Liver (tissue), 7 donors: ENCODE measurements at regions not wholly inside any gene's neighbourhood (a gene's known extent, or its start where the extent isn't known, plus 50 kb on each side); places are given as distances from the start of the nearest gene placed in this dataset.

Experiments
- DNase-seq: peaks from one replicate; pipeline ENCODE4 v3.0.0-alpha.2; 2017; ENCODE audit warnings: low spot score
- H3K27ac ChIP-seq, 2 donors: one replicate each; pipeline ENCODE4 v1.7.0; 2013; ENCODE audit warnings: inconsistent platforms in 2 of 2, low read length in 2 of 2, control low read depth in 1 of 2, low read depth in 1 of 2, mild to moderate bottlenecking in 1 of 2
- H3K27me3 ChIP-seq, 4 donors: one replicate each; pipeline versions ENCODE4 v1.6.1 to v1.7.0; 2013; ENCODE audit warnings: low read length in 3 of 4, inconsistent platforms in 1 of 4, mild to moderate bottlenecking in 1 of 4, moderate library complexity in 1 of 4; ENCODE audit not compliant: control insufficient read depth in 4 of 4, insufficient read depth in 4 of 4
- H3K36me3 ChIP-seq, 4 donors: one replicate each; pipeline versions ENCODE4 v1.6.1 to v1.7.0; 2013; ENCODE audit warnings: low read length in 3 of 4, mild to moderate bottlenecking in 3 of 4, low read depth in 1 of 4, moderate library complexity in 1 of 4; ENCODE audit not compliant: control insufficient read depth in 4 of 4, insufficient read depth in 3 of 4
- H3K4me1 ChIP-seq, 4 donors: one replicate each; pipeline versions ENCODE4 v1.6.1 to v1.7.0; 2013; ENCODE audit warnings: low read length in 3 of 4, mild to moderate bottlenecking in 3 of 4, moderate library complexity in 1 of 4; ENCODE audit not compliant: control insufficient read depth in 4 of 4, insufficient read depth in 4 of 4
- H3K4me3 ChIP-seq, 3 donors: one replicate each; pipeline versions ENCODE4 v1.6.1 to v1.7.0; 2013; ENCODE audit warnings: low read length in 3 of 3, control low read depth in 1 of 3, low read depth in 1 of 3, mild to moderate bottlenecking in 1 of 3
- H3K9ac ChIP-seq, 2 donors: one replicate each; pipeline ENCODE4 v1.7.0; 2013; ENCODE audit warnings: low read length in 2 of 2, mild to moderate bottlenecking in 2 of 2, moderate library complexity in 2 of 2, control low read depth in 1 of 2, low read depth in 1 of 2
- H3K9me3 ChIP-seq, 4 donors: one replicate each; pipeline versions ENCODE4 v1.6.1 to v1.7.0; 2013; ENCODE audit warnings: low read length in 3 of 4; ENCODE audit not compliant: control insufficient read depth in 4 of 4
- ATF3 ChIP-seq: IDR thresholded peaks from 2 replicates; pipeline ENCODE4 v1.6.1; 2016; ENCODE audit warnings: antibody characterized with exemption
- EGR1 ChIP-seq, 2 donors: IDR thresholded peaks; 2 replicates each; pipeline ENCODE4 v1.6.1; 2016 to 2018; ENCODE audit warnings: antibody characterized with exemption in 2 of 2, low read depth in 2 of 2
- FOXA1 ChIP-seq: IDR thresholded peaks from 2 replicates; pipeline ENCODE4 v1.6.1; 2016; ENCODE audit warnings: antibody characterized with exemption
- FOXA2 ChIP-seq: IDR thresholded peaks from 2 replicates; pipeline ENCODE4 v1.6.1; 2016; ENCODE audit warnings: antibody characterized with exemption
- GABPA ChIP-seq, 2 donors: IDR thresholded peaks in 1 of 2; conservative IDR thresholded peaks in 1 of 2; 2 replicates each; pipeline ENCODE4 v1.6.1; 2016; ENCODE audit warnings: antibody characterized with exemption in 2 of 2, mild to moderate bottlenecking in 1 of 2, moderate library complexity in 1 of 2
- HNF4G ChIP-seq: IDR thresholded peaks from 2 replicates; pipeline ENCODE4 v1.6.1; 2016; ENCODE audit warnings: antibody characterized with exemption
- REST ChIP-seq: IDR thresholded peaks from 2 replicates; pipeline ENCODE4 v1.6.1; 2016; ENCODE audit warnings: antibody characterized with exemption, mild to moderate bottlenecking
- TAF1 ChIP-seq: conservative IDR thresholded peaks from 2 replicates; pipeline ENCODE4 v1.6.1; 2016; ENCODE audit warnings: antibody characterized with exemption, mild to moderate bottlenecking
- YY1 ChIP-seq: IDR thresholded peaks from 2 replicates; pipeline ENCODE4 v1.6.1; 2016; ENCODE audit warnings: antibody characterized with exemption, mild to moderate bottlenecking
- WGBS: extraction: QIAGEN DNeasy Blood & Tissue Kit; methylation state at CpG from one replicate; pipeline ENCODE4 v1.1.7; 2013; 5-methylcytosine and 5-hydroxymethylcytosine counted together
- donor health status: healthy.
- donor health status: healthy.
- donor health status: healthy.
- donor health status: healthy.

GRCh38 chr14:66043921-66044320 lies 442.2 kb upstream of the CCDC196 start (continued):
- no peak for TF ChIP-seq FOXA2

GRCh38 chr14:66045572-66046021 lies 440.6 kb upstream of the CCDC196 start:
- WGBS, result 45% methylated on average over 7 of the region's 7 CpGs
- TF ChIP-seq GABPA (IDR thresholded peaks at IDR 0.05 in 1 of 2, conservative IDR thresholded peaks at IDR 0.05 in 1 of 2), result no peak
- H3K9me3 ChIP-seq, result no peaks in the 10 kb centered on the region
- no peaks in the 10 kb centered on the region for H3K36me3 ChIP-seq
- H3K27me3 ChIP-seq, result no peaks in the 10 kb centered on the region
- H3K4me1 ChIP-seq, result no peaks in the 10 kb centered on the region
- DNase-seq, result no peak
- no peak overlapping the region for H3K27ac ChIP-seq
- H3K4me3 ChIP-seq, result no peak overlapping the region
- H3K9ac ChIP-seq, result no peak overlapping the region

GRCh38 chr14:66046035-66046434 lies 440.1 kb upstream of the CCDC196 start:
- WGBS, result 79% methylated on average over 1 of the region's 1 CpG
- Histone ChIP-seq H3K9ac (no peak overlapping the region), H3K4me3 (no peak overlapping the region), H3K9me3 (no peaks in the 10 kb centered on the region), H3K36me3 (no peaks in the 10 kb centered on the region), H3K27me3 (peaks cover 0 to 2% (median 0%) of the 10 kb centered on the region in 4 donors), H3K4me1 (no peaks in the 10 kb centered on the region), H3K27ac (no peak overlapping the region)
- DNase-seq, result no peak
- TF ChIP-seq EGR1 (IDR thresholded peaks at IDR 0.05; ENCODE audit: low read depth in 2 of 2), result no peak
- TF ChIP-seq TAF1, result no peak
- TF ChIP-seq GABPA (IDR thresholded peaks at IDR 0.05 in 1 of 2, conservative IDR thresholded peaks at IDR 0.05 in 1 of 2), result no peak
- no peak for TF ChIP-seq FOXA2

GRCh38 chr14:66046591-66046990 lies 439.6 kb upstream of the CCDC196 start:
- peaks cover 0 to 2% (median 0%) of the 10 kb centered on the region in 4 donors for H3K27me3 ChIP-seq
- WGBS, result 54% methylated on average over 1 of the region's 1 CpG
- DNase-seq, result no peak
- H3K9me3 ChIP-seq, result no peaks in the 10 kb centered on the region
- no peaks in the 10 kb centered on the region for H3K4me1 ChIP-seq
- H3K36me3 ChIP-seq, result no peaks in the 10 kb centered on the region
- no peak overlapping the region for H3K27ac ChIP-seq
- no peak overlapping the region for H3K4me3 ChIP-seq
- TF ChIP-seq YY1, result no peak
- TF ChIP-seq ATF3, result no peak
- TF ChIP-seq HNF4G, result no peak
- H3K9ac ChIP-seq, result no peak overlapping the region

GRCh38 chr14:66056268-66056907 lies 429.8 kb upstream of the CCDC196 start:
- H3K36me3 ChIP-seq, result no peaks in the 10 kb centered on the region
- no peak overlapping the region for H3K27ac ChIP-seq
- WGBS, result 79% methylated on average over 5 of the region's 5 CpGs
- H3K4me3 ChIP-seq, result no peak overlapping the region
- peaks cover 0 to 2% (median 0%) of the 10 kb centered on the region in 4 donors for H3K9me3 ChIP-seq
- H3K9ac ChIP-seq, result no peak overlapping the region
- no peak for DNase-seq
- H3K27me3 ChIP-seq, result no peaks in the 10 kb centered on the region
- no peaks in the 10 kb centered on the region for H3K4me1 ChIP-seq
- TF ChIP-seq FOXA1 (no peak), REST (no peak), ATF3 (no peak)
